Large intestine (tissue), 3 donors: ENCODE measurements at regions not wholly inside any gene's neighbourhood (a gene's known extent, or its start where the extent isn't known, plus 50 kb on each side); places are given as distances from the start of the nearest gene placed in this dataset.

ENCODE experiments used
- DNase-seq, 2 donors: peaks; one replicate each; pipeline versions ENCODE4 v3.0.0 to v3.0.0-alpha.2; 2013
- H3K27ac ChIP-seq: one replicate; pipeline ENCODE4 v1.5.1; 2013; ENCODE audit warnings: low read length
- H3K27me3 ChIP-seq: 2 replicates; pipeline ENCODE4 v1.6.1; 2013; ENCODE audit warnings: low read length; ENCODE audit not compliant: control insufficient read depth, insufficient read depth
- H3K36me3 ChIP-seq: 2 replicates; pipeline ENCODE4 v1.6.1; 2013; ENCODE audit warnings: low read length; ENCODE audit not compliant: control insufficient read depth, insufficient read depth
- H3K4me1 ChIP-seq: one replicate; pipeline ENCODE4 v1.6.1; 2013; ENCODE audit warnings: low read length; ENCODE audit not compliant: control insufficient read depth, insufficient read depth
- H3K4me3 ChIP-seq: one replicate; pipeline ENCODE4 v1.5.1; 2013; ENCODE audit warnings: low read length
- H3K9me3 ChIP-seq: one replicate; pipeline ENCODE4 v1.6.1; 2013; ENCODE audit warnings: mild to moderate bottlenecking, low read depth, low read length, moderate library complexity; ENCODE audit not compliant: control insufficient read depth
- WGBS: methylation state at CpG from one replicate; pipeline ENCODE4 v1.1.5; 2013; ENCODE audit warnings: low lambda C conversion rate; ENCODE audit not compliant: insufficient coverage; 5-methylcytosine and 5-hydroxymethylcytosine counted together

DNA sequence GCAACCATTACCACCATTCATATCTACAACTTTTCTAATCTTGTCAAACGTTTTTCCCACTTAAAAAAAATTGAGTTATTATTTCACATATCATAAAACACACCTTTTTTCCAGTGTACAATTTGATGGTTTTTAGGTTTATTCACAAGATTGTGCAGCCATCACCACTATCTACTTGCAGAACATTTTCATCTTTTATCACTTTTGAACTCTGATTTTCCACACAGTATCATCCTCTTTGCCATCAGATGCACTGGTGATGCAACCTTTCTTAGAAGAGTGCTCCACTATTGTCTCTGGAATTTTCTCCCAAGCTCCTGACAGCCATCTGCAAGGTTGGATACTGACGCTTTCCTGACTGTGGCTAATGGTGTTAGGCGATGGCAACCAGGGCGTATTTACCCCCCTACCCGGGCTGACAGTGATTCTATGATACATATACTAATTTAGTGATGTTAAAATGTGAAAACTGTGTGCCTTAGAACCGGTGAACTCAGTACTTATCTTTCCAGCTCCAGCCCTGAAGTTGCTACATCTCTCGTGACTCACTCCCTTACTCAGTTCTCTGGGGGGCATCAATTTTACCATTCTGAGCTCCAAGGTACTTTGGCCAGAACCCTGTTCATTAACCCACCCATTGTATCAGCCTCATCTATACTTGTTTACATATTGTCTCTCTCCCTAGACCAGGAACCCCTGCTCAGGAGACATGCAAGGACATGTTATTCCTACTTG is 105.4 kb upstream of the SPRED2 start:
- Histone ChIP-seq H3K36me3 (no peaks in the 10 kb centered on the region), H3K4me3 (no peak overlapping the region), H3K9me3 (no peaks in the 10 kb centered on the region), H3K27ac (no peak overlapping the region), H3K27me3 (no peaks in the 10 kb centered on the region), H3K4me1 (no peaks in the 10 kb centered on the region)
- DNase-seq, result no peak
- 69% methylated on average over 1 of the region's 7 CpGs for WGBS

DNA sequence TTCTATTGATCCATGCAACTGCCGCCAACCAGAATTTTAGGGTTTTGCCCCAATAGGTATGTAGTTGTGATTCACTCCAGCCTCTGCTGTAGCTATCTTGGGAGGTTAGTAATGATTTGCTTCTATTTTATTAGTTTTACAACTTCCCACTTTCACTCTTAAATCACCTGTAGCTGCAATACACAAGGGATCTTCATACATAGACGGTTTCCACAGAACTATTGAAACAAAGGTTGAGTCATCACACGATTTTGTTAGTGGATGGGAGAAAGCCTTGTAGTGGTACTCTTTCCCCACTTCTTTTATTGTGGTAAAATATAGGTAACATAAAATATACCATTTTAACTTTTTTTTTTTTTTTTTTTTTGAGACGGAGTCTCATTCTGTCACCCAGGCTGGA is 104.2 kb upstream of the SPRED2 start:
- H3K27me3 ChIP-seq, result no peaks in the 10 kb centered on the region
- no peak overlapping the region for H3K4me3 ChIP-seq
- no peaks in the 10 kb centered on the region for H3K9me3 ChIP-seq
- no peak for DNase-seq
- H3K27ac ChIP-seq, result no peak overlapping the region
- no peaks in the 10 kb centered on the region for H3K36me3 ChIP-seq
- H3K4me1 ChIP-seq, result no peaks in the 10 kb centered on the region
- WGBS, result no CpG with 5 or more reads among the region's 4 CpGs

GRCh38 chr2:65532937-65533336 is 100.5 kb upstream of the SPRED2 start:
- no peaks in the 10 kb centered on the region for H3K27me3 ChIP-seq
- DNase-seq, result no peak
- H3K4me3 ChIP-seq, result no peak overlapping the region
- H3K4me1 ChIP-seq, result peaks cover 12% of the 10 kb centered on the region
- no CpG with 5 or more reads among the region's 4 CpGs for WGBS
- no peak overlapping the region for H3K27ac ChIP-seq
- no peaks in the 10 kb centered on the region for H3K9me3 ChIP-seq
- H3K36me3 ChIP-seq, result no peaks in the 10 kb centered on the region

GRCh38 chr2:65532326-65532725 is 99.9 kb upstream of the SPRED2 start:
- Histone ChIP-seq H3K27me3 (no peaks in the 10 kb centered on the region), H3K4me3 (no peak overlapping the region), H3K4me1 (peaks cover 16% of the 10 kb centered on the region), H3K9me3 (no peaks in the 10 kb centered on the region), H3K36me3 (no peaks in the 10 kb centered on the region), H3K27ac (no peak overlapping the region)
- no peak for DNase-seq
- WGBS, result no CpG with 5 or more reads among the region's 3 CpGs

DNA sequence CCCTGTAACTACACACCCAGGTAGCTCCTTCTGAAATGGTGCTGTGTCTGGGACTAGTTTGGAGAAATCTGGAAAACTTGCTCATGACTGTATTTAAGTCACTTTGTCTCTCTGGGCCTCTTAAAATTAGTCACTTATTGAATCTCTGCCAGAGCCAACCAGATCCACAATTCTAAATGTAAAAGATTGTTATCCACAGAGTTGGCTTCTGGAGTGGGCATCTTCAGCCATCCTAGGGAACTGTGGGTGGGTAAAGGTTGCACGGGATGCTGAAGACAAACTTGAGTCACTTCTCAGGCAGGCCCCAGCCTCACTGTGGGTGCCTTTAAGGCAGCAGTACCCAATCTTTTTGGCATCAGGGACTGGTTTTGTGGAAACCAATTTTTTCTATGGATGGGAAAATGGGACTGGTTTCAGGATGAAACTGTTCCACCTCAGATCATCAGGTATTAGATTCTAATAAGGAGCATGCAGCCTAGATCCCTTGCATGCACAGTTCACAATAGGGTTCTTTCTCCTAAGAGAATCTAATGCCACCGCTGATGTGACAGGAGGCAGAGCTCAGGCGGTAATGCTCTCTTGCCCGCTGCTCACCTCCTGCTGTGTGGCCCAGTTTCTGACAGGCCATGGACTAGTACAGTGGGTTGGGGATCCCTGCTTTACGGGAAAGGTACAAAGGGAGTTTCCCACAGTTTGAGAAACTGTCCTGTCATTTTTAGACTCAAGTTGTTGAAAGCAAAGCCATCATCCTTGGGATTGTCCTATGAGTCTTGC is 98.3 kb upstream of the SPRED2 start:
- Histone ChIP-seq H3K27me3 (no peaks in the 10 kb centered on the region), H3K27ac (no peak overlapping the region), H3K4me3 (no peak overlapping the region), H3K9me3 (no peaks in the 10 kb centered on the region), H3K4me1 (peaks cover 23% of the 10 kb centered on the region), H3K36me3 (no peaks in the 10 kb centered on the region)
- WGBS, result no CpG with 5 or more reads among the region's 5 CpGs
- no peak for DNase-seq

DNA sequence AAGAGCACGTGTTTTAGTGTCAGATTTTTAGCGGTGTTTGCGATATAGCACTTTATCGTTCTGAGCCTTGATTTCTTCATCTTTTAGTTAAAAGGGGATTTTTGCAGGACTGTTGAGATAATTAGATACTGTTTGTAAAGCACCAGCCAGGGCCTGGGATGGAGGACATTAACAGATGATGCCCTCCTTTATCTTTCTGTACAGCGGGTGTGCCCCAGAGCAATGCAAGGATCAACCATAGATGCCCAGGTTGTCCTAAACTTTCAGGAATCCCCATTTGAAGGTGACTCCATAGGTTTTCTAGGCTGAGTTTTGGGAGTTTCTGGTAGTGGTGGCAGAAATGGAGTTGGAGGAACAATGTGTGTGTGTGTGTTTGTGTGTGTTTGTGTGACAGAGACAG is 97.0 kb upstream of the SPRED2 start:
- Histone ChIP-seq H3K27ac (no peak overlapping the region), H3K36me3 (no peaks in the 10 kb centered on the region), H3K4me1 (peaks cover 25% of the 10 kb centered on the region), H3K4me3 (no peak overlapping the region), H3K9me3 (no peaks in the 10 kb centered on the region), H3K27me3 (no peaks in the 10 kb centered on the region)
- DNase-seq, result no peak
- WGBS, result 71% methylated on average over 1 of the region's 5 CpGs

DNA sequence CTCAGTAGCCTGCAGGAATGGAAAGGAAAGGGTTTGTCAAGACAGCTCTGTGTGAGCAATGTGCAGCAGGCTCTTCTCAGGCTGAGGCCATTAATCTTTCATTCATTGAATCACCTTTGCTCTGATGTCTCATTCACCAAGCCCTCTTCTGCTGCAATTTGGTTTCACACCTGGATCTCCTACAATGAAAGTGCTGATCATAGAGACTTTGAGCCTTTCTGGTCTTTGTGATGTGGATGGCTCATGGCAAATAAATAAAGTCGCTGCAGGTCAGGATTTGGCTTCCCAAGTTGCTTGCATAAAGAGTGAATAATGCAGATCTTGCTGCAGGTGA is 95.8 kb upstream of the SPRED2 start:
- peak in 1 of 2 donors; percentile 36 for DNase-seq
- WGBS, result no CpG with 5 or more reads among the region's 1 CpG

GRCh38 chr2:65527451-65528240 is 95.2 kb upstream of the SPRED2 start:
- H3K4me3 ChIP-seq, result no peak overlapping the region
- WGBS, result no CpG with 5 or more reads among the region's 4 CpGs
- H3K9me3 ChIP-seq, result no peaks in the 10 kb centered on the region
- H3K4me1 ChIP-seq, result peaks cover 25% of the 10 kb centered on the region
- peak; percentile 56 to 86 for DNase-seq
- no peaks in the 10 kb centered on the region for H3K36me3 ChIP-seq
- no peaks in the 10 kb centered on the region for H3K27me3 ChIP-seq
- peak overlapping the region; percentile 74 for H3K27ac ChIP-seq

More for the DNA sequence above, 95.8 kb upstream of the SPRED2 start:
- no peaks in the 10 kb centered on the region for H3K36me3 ChIP-seq
- H3K4me1 ChIP-seq, result peaks cover 25% of the 10 kb centered on the region
- no peaks in the 10 kb centered on the region for H3K27me3 ChIP-seq
- no peak overlapping the region for H3K4me3 ChIP-seq
- peak overlapping the region; percentile 74 for H3K27ac ChIP-seq
- H3K9me3 ChIP-seq, result no peaks in the 10 kb centered on the region

DNA sequence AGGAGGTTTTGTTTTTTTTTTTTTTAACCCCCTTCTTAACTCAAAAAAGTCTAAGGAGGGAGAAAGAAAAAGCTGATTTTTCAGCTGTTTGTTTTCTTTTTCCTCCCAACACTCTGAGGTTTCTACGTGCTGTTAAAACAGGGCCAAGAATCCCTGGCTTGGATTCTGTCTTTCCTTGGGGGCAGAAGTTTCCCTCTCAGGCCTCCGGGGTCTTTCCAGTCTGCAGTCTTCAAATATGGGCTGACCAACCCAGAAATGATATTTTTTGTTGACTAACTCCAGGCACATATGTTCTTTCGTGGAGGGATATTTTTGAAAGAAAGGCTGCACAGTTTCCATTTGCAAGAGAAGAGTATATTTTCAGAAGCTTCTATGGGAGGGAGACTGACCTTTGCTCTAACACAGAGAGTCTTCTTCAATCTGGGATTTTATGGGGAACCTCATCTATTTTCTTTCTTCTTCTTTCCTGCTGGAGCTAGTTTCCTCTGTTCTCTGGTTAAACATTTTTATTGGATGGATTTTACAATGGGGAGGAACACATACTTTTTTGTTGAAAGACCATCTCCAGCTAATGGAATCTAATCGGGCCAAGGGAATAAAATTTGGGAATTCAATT is 93.3 kb upstream of the SPRED2 start:
- no peaks in the 10 kb centered on the region for H3K27me3 ChIP-seq
- H3K4me3 ChIP-seq, result no peak overlapping the region
- no CpG with 5 or more reads among the region's 4 CpGs for WGBS
- DNase-seq, result no peak
- H3K27ac ChIP-seq, result no peak overlapping the region
- no peaks in the 10 kb centered on the region for H3K36me3 ChIP-seq
- no peaks in the 10 kb centered on the region for H3K9me3 ChIP-seq
- peaks cover 25% of the 10 kb centered on the region for H3K4me1 ChIP-seq

DNA sequence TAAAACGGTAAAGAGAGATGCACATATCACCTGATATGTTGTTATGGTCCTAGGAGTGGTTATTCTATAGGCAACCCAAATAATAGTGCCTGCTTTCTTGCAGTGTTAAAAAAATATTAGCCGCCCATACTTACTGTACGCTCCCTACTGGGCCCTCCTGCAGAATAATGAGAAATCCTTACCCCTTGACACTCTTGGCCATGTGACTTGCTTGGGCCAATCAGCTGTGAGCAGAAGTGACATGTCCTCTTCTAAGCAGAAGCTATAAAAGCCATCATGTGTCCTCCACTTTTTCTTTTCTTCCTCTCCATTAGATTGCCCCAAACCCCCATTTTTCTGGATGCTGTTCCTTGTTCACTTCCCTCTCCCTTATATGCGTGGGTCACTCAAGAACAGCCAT is 90.5 kb upstream of the SPRED2 start:
- Histone ChIP-seq H3K4me3 (no peak overlapping the region), H3K4me1 (peaks cover 13% of the 10 kb centered on the region), H3K36me3 (no peaks in the 10 kb centered on the region), H3K27me3 (no peaks in the 10 kb centered on the region), H3K9me3 (no peaks in the 10 kb centered on the region), H3K27ac (no peak overlapping the region)
- no peak for DNase-seq
- 100% methylated on average over 1 of the region's 4 CpGs for WGBS
